ENCODE measurements at regions not wholly inside any gene's neighbourhood (a gene's known extent, or its start where the extent isn't known, plus 50 kb on each side); places are given as distances from the start of the nearest gene placed in this dataset.
"Not testable (repeated sequence)": the region's sequence is repeated elsewhere in the genome, so short reads cannot be mapped to it uniquely, and the experiment has no call there.

DNA sequence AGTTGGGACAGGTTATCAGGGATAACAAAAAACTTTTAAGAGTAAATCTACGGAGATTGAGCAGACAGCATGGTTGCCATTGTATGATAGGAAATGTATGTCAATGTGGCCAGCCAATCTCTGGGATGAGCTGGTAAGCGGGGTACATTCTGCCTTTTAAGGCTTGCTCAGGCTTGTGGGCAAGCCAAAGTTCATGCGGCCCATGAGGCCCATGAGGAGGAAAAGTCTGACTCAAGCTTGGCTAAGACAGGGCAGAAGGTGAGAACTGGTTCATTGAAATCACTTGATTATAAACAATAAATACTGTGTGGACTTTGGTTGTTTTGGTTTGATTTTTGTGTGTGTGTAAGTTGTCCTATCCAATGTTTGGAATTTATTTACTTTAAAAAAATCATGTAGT is 997.1 kb downstream of the DNAH5 start:
- no peak for DNase-seq
- peaks cover 15% of the 10 kb centered on the region for H3K9me3 Mint-ChIP-seq (ENCODE audit: insufficient read depth)
- no peaks in the 10 kb centered on the region for H3K4me1 Mint-ChIP-seq (ENCODE audit: low read depth)
- no peaks in the 10 kb centered on the region for H3K36me3 Mint-ChIP-seq (ENCODE audit: low read depth)
- ATAC-seq = no peak
- no peak overlapping the region for H3K4me3 Mint-ChIP-seq
- ChIA-PET POLR2A (no interaction called here), CTCF (no interaction called here)
- no peak overlapping the region for H3K27ac Mint-ChIP-seq
- H3K27me3 Mint-ChIP-seq (ENCODE audit: low read depth) = no peaks in the 10 kb centered on the region

DNA sequence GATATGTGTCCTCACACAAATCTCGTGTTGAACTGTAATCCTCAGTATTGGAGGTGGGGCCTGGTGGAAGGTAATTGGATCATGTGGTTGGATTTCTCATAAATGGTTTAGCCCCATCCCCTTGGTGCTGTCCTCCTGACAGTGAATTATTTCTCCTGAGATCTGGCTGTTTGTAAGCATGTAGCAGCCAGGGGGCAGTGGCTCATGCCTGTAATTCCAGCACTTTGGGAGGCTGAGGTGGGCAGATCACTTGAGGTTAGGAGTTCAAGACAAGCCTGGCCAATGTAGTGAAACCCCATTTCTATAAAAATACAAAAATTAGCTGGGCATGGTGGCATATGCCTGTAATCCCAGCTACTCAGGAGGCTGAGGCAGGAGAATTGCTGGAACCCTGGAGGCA is 999.0 kb downstream of the DNAH5 start:
- H3K27ac Mint-ChIP-seq; ATAC-seq; H3K4me1 Mint-ChIP-seq (ENCODE audit: low read depth); H3K4me3 Mint-ChIP-seq; H3K27me3 Mint-ChIP-seq (ENCODE audit: low read depth); H3K9me3 Mint-ChIP-seq (ENCODE audit: insufficient read depth); H3K36me3 Mint-ChIP-seq (ENCODE audit: low read depth); DNase-seq; CTCF ChIA-PET; POLR2A ChIA-PET: not testable (repeated sequence)

DNA sequence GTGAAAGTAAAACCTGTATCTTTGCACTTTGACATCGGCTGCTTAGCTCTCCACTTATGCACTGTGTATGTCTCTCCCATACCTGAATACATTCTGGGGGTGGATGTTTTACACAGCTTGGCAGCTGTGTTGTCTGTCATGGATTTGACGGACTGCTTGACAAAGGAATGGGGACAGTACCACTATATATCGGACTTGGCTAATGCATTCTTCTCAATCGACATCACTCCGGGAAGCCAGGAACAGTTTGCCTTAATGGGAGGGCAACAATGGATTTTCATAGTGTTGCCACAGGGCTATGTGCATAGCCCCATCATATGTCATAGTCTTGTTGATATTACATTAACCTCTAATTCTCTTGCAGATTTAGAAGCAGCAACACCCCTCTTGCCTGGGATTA is 1008.3 kb downstream of the DNAH5 start:
- CTCF ChIA-PET = no interaction called here
- Mint-ChIP-seq H3K4me3 (no peak overlapping the region), H3K27me3 (ENCODE audit: low read depth) (no peaks in the 10 kb centered on the region), H3K36me3 (ENCODE audit: low read depth) (no peaks in the 10 kb centered on the region), H3K4me1 (ENCODE audit: low read depth) (no peaks in the 10 kb centered on the region), H3K27ac (no peak overlapping the region), H3K9me3 (ENCODE audit: insufficient read depth) (peaks cover 25% of the 10 kb centered on the region)
- POLR2A ChIA-PET = no interaction called here
- ATAC-seq (no peak), DNase-seq (no peak)

DNA sequence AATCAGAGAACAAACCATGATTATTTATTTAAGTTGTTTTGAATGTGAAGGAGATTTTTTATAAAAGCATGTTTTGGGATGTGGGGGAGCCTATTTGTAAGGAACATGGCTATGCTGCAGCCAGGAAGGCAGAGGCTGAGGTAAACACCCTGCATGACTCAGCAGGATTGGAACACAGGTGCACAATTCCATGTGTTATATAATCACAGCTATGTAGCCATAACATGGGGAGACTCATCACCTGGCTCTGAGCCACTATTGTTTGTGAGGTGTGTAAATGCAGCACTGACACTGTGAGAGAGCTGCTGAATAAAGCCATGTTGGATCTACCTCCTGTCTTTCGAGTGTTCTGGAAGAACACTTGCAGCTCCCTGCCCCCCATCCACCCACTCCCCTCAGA is 1009.8 kb downstream of the DNAH5 start:
- ATAC-seq (no peak), DNase-seq (no peak)
- peaks cover 25% of the 10 kb centered on the region for H3K9me3 Mint-ChIP-seq (ENCODE audit: insufficient read depth)
- no peaks in the 10 kb centered on the region for H3K36me3 Mint-ChIP-seq (ENCODE audit: low read depth)
- ChIA-PET CTCF (no interaction called here), POLR2A (no interaction called here)
- H3K27ac Mint-ChIP-seq = no peak overlapping the region
- no peaks in the 10 kb centered on the region for H3K27me3 Mint-ChIP-seq (ENCODE audit: low read depth)
- no peaks in the 10 kb centered on the region for H3K4me1 Mint-ChIP-seq (ENCODE audit: low read depth)
- H3K4me3 Mint-ChIP-seq = no peak overlapping the region

DNA sequence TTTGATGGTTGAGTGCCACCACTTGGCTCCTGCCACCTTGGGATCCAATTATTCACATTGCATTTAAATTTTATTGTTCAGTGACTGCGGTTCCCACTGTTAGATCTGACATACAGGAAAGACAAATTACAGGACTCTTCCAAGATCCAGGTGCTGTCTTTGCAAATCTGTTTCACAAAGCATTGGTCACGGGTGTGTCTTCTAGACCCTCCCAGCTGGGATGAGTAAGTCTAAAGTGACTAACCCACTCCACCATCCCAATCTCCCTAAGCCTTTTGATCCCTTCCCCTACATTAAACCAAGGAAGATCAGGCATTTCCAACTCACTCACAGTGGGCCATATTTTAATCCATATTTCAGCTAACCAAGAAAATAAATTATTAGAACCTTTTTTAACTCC is 1016.3 kb upstream of the CTNND2 start:
- Mint-ChIP-seq H3K27ac (no peak overlapping the region), H3K4me1 (ENCODE audit: low read depth) (no peaks in the 10 kb centered on the region), H3K27me3 (ENCODE audit: low read depth) (no peaks in the 10 kb centered on the region), H3K4me3 (no peak overlapping the region), H3K36me3 (ENCODE audit: low read depth) (no peaks in the 10 kb centered on the region), H3K9me3 (ENCODE audit: insufficient read depth) (no peaks in the 10 kb centered on the region)
- DNase-seq = no peak
- POLR2A ChIA-PET = no interaction called here
- no peak for ATAC-seq
- CTCF ChIA-PET = no interaction called here

DNA sequence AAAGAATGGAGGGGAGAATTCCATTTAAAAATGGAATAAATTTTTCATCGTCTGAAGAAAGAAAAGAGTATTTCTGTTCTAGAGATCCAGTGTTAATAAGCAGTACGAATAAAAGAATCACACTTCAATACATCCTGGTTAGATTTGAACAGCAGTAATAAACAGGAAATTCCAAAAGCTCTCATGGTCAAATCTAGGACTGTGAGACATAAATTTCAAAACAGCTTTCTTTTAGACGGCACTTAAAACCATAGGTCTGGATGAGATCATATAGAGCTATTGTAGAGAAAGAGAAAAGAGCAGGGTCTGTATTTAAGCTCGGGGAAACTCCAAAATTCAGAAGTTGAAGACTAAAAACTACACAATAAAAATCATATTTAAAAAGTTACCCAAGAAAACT is 1006.9 kb upstream of the CTNND2 start:
- H3K36me3 Mint-ChIP-seq (ENCODE audit: low read depth) = no peaks in the 10 kb centered on the region
- H3K4me3 Mint-ChIP-seq = no peak overlapping the region
- DNase-seq (no peak), ATAC-seq (no peak)
- CTCF ChIA-PET = no interaction called here
- H3K4me1 Mint-ChIP-seq (ENCODE audit: low read depth) = no peaks in the 10 kb centered on the region
- no peaks in the 10 kb centered on the region for H3K27me3 Mint-ChIP-seq (ENCODE audit: low read depth)
- H3K27ac Mint-ChIP-seq = no peak overlapping the region
- POLR2A ChIA-PET = no interaction called here
- peaks cover 5% of the 10 kb centered on the region for H3K9me3 Mint-ChIP-seq (ENCODE audit: insufficient read depth)

DNA sequence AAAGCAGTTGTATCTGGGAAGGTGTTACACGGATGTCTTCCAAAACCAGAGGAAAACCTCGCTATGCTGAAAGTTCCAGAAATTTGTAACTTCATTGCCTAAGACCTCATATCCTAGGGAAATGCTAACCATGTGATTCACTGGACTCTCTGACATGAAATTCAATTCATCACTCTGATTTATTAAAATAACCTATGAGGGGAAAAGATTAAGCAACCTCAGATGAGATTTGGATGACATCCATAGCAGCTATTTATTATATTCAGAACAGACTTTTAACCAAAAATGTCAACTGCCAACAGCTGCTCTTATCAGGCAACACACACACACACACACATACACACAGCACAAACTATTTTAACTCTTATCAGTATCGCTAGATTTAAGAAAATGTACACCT is 1006.4 kb upstream of the CTNND2 start:
- no peak for ATAC-seq
- H3K4me1 Mint-ChIP-seq (ENCODE audit: low read depth) = no peaks in the 10 kb centered on the region
- no peak overlapping the region for H3K27ac Mint-ChIP-seq
- peaks cover 5% of the 10 kb centered on the region for H3K9me3 Mint-ChIP-seq (ENCODE audit: insufficient read depth)
- no peaks in the 10 kb centered on the region for H3K27me3 Mint-ChIP-seq (ENCODE audit: low read depth)
- DNase-seq = no peak
- H3K36me3 Mint-ChIP-seq (ENCODE audit: low read depth) = no peaks in the 10 kb centered on the region
- H3K4me3 Mint-ChIP-seq = no peak overlapping the region
- CTCF ChIA-PET = no interaction called here
- POLR2A ChIA-PET = no interaction called here

DNA sequence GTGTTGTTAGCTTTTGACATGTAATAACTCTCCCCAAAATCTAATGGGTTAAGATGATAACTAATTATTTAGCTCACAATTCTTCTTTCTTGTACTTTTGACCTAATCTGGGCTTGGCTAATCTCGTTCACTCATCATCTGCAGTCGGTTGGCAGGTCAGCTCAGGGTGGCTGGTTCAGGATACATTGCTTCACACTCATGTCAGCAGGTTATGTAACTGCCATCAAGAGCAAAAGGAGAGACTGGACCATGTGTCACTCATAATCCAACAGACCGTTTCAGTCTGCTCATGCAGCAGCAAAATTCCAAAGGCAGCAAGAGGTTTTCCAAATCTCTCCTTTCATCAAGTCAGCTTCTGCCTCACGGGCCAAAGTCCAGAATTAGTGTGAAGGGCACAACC is 998.4 kb upstream of the CTNND2 start:
- CTCF ChIA-PET = no interaction called here
- peaks cover 6% of the 10 kb centered on the region for H3K9me3 Mint-ChIP-seq (ENCODE audit: insufficient read depth)
- H3K27ac Mint-ChIP-seq = no peak overlapping the region
- H3K4me1 Mint-ChIP-seq (ENCODE audit: low read depth) = no peaks in the 10 kb centered on the region
- ATAC-seq (no peak), DNase-seq (no peak)
- H3K4me3 Mint-ChIP-seq = no peak overlapping the region
- no peaks in the 10 kb centered on the region for H3K36me3 Mint-ChIP-seq (ENCODE audit: low read depth)
- POLR2A ChIA-PET = no interaction called here
- no peaks in the 10 kb centered on the region for H3K27me3 Mint-ChIP-seq (ENCODE audit: low read depth)

DNA sequence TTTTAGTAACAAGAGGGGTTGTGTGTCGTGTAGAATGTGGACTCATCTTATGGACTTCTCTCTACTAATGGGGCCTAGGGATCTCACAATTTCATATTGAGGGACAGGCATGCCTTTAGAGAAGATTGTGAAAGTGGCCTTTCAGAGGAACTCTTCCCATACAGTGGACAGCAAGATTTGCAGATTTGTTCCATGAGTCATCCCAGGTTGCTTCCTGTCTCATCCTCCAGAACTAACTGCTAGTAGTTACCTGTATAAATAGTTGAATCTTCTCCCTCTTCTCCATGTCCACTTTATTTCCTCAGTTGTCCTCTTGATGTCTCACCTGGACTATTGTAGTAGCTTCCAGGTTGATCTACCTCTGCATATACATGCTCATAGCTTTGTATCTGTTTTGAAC is 997.5 kb upstream of the CTNND2 start:
- Mint-ChIP-seq H3K36me3 (ENCODE audit: low read depth) (no peaks in the 10 kb centered on the region), H3K4me1 (ENCODE audit: low read depth) (no peaks in the 10 kb centered on the region), H3K9me3 (ENCODE audit: insufficient read depth) (peaks cover 6% of the 10 kb centered on the region), H3K4me3 (no peak overlapping the region), H3K27me3 (ENCODE audit: low read depth) (no peaks in the 10 kb centered on the region), H3K27ac (no peak overlapping the region)
- ATAC-seq = no peak
- POLR2A ChIA-PET = no interaction called here
- DNase-seq = no peak
- CTCF ChIA-PET = no interaction called here

DNA sequence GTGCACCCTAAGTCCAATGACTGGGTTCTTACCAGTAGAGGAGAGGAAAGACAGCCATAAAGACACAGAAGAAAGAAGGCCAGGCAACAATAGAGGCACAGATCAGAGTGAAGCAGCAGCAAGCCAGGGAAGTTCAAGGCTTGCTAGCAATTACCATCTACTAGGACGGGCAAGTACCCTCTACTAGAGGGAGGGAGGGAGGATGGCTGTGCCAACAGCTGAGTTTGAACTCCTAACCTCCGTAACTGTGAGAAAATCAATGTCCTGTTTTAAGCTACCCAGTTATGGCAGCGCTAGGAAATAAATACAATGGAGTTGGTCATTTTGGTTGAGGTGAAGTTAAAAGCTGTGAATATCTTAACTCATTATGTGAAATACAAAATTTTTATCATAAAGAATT is 991.8 kb upstream of the CTNND2 start:
- ChIA-PET CTCF (no interaction called here), POLR2A (no interaction called here)
- peaks cover 8% of the 10 kb centered on the region for H3K9me3 Mint-ChIP-seq (ENCODE audit: insufficient read depth)
- H3K4me3 Mint-ChIP-seq = no peak overlapping the region
- H3K27ac Mint-ChIP-seq = no peak overlapping the region
- ATAC-seq (no peak), DNase-seq (no peak)
- no peaks in the 10 kb centered on the region for H3K4me1 Mint-ChIP-seq (ENCODE audit: low read depth)
- no peaks in the 10 kb centered on the region for H3K36me3 Mint-ChIP-seq (ENCODE audit: low read depth)
- H3K27me3 Mint-ChIP-seq (ENCODE audit: low read depth) = no peaks in the 10 kb centered on the region

DNA sequence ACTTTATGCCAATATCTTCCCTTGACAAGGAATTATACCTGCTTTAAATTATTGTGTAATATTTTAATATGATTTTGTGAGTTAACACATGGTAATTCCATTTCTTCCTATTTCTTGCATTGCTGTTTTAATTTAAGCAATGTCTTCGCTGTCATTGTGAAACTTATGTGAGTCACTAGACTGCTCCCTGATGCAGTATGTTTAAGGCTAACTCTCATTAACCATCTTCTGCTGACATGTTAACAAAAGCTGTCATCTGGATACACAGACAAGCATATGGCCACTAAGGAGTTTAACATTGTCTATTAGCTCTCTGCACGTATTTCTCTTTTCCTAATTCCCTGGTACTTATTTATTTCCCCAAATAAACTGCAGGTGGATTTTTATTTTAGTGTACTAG is 980.8 kb upstream of the CTNND2 start:
- no peak for DNase-seq
- ChIA-PET CTCF (no interaction called here), POLR2A (no interaction called here)
- ATAC-seq = no peak
- H3K9me3 Mint-ChIP-seq (ENCODE audit: insufficient read depth) = peaks cover 9% of the 10 kb centered on the region
- H3K27ac Mint-ChIP-seq = no peak overlapping the region
- H3K4me1 Mint-ChIP-seq (ENCODE audit: low read depth) = no peaks in the 10 kb centered on the region
- no peaks in the 10 kb centered on the region for H3K27me3 Mint-ChIP-seq (ENCODE audit: low read depth)
- H3K36me3 Mint-ChIP-seq (ENCODE audit: low read depth) = no peaks in the 10 kb centered on the region
- H3K4me3 Mint-ChIP-seq = no peak overlapping the region

DNA sequence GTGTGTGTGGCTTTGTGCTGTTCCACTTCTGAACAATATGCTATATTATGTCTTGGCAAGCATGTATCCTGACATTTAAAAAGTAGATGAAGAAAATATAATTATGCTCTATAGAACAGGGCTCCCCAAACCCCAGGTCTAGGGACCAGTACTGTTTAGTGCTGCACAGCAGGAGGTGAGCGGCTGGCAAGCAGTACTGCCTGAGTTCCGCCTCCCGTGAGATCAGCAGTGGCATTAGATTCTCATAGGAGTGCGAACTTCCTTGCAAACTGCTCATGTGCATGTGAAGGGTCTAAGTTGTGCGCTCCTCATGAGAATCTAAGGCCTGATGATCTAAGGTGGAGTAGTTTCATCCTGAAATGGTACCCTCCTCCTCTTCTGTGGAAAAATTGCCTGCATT is 979.1 kb upstream of the CTNND2 start:
- no peaks in the 10 kb centered on the region for H3K4me1 Mint-ChIP-seq (ENCODE audit: low read depth)

DNA sequence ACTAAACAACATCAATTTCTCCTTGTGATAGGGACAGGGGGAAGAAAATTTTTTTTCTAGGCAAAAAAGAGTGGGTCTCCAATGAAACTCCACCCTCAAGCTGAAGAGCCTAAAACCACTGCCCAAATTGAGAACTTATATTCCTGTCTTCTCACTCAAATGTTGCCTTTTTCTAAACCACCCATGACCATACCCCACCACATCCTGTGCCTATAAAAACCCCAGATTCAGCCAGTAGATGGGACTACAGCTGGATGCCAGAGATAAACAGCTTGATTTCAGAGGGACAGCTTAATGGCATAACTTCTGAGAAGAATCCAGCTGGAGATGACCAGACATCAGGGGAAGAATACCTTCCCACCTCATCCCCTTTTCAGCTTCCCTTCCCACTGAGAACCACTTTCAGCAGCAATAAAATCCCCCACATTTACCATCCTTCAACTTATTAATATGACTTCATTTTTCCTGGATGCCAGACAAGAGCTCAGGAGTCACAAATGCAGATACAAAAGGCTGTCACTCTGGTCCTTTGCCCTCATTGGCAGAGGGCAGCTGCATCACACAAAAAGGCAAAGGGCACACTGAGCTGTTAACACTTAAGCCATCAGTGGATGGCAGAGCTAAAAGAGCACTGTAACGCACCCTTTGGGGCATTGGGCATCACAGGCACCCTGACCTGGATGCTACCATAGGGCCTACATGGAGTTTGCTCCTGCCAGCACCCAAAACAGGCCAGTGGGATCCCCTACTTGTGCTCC is 972.5 kb upstream of the CTNND2 start:
- H3K9me3 Mint-ChIP-seq (ENCODE audit: insufficient read depth) = peaks cover 16% of the 10 kb centered on the region
- ChIA-PET CTCF (no interaction called here), POLR2A (interaction anchor here (0.6 kb wide), 1 partner anchor 116 kb away, joined by 3 read pairs; no protein-coding TSS in a partner anchor)
- ATAC-seq (no peak), DNase-seq (no peak)
- H3K27me3 Mint-ChIP-seq (ENCODE audit: low read depth) = no peaks in the 10 kb centered on the region
- H3K4me1 Mint-ChIP-seq (ENCODE audit: low read depth) = peaks cover 10% of the 10 kb centered on the region
- no peak overlapping the region for H3K4me3 Mint-ChIP-seq
- H3K36me3 Mint-ChIP-seq (ENCODE audit: low read depth) = no peaks in the 10 kb centered on the region
- no peak overlapping the region for H3K27ac Mint-ChIP-seq

More for the DNA sequence above, 979.1 kb upstream of the CTNND2 start:
- H3K9me3 Mint-ChIP-seq (ENCODE audit: insufficient read depth) = peaks cover 9% of the 10 kb centered on the region
- H3K27ac Mint-ChIP-seq = no peak overlapping the region
- ChIA-PET POLR2A (no interaction called here), CTCF (no interaction called here)
- DNase-seq = no peak
- H3K4me3 Mint-ChIP-seq = no peak overlapping the region
- H3K36me3 Mint-ChIP-seq (ENCODE audit: low read depth) = no peaks in the 10 kb centered on the region
- ATAC-seq = no peak
- H3K27me3 Mint-ChIP-seq (ENCODE audit: low read depth) = no peaks in the 10 kb centered on the region
